ENCODE measurements at regions not wholly inside any gene's neighbourhood (a gene's known extent, or its start where the extent isn't known, plus 50 kb on each side); places are given as distances from the start of the nearest gene placed in this dataset.

DNA sequence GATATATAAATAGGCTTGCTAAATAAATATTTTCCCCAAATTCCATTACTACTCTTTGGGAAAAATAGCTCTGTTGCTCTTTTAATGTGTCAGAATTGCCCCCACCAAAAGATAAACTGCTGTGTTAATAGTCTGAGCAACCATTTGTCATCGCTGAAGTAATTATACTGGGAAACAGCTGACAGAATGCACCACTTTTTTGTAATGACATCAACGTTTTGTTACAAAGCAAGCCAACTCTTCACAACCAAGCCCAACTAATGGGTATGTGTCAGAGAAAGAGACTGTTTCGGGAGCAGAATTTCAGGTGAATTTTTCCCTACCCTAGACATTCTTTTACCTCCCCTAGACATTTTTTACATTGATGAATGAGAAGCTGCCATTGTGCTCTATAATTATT, 405.0 kb upstream of the MAGEB18 start (continued):
- TF ChIP-seq SMAD1 (IDR thresholded peaks at IDR 0.05; ENCODE audit: low read depth, partially characterized antibody) (no peak), SIX5 (IDR thresholded peaks at IDR 0.05; ENCODE audit: low read depth, low read length, severe bottlenecking) (no peak), SMARCA5 (IDR thresholded peaks at IDR 0.05) (no peak), TCF3 (IDR thresholded peaks at IDR 0.05; ENCODE audit: borderline replicate concordance, insufficient read depth, low read depth, low read length) (no peak), CBX5 (IDR thresholded peaks at IDR 0.05; ENCODE audit: low read depth) (no peak), CHD1 (IDR thresholded peaks at IDR 0.05; ENCODE audit: low read depth, low read length) (no peak), POU2F2 (IDR thresholded peaks at IDR 0.05; ENCODE audit: borderline replicate concordance, low read depth, low read length) (no peak)
- TF ChIP-seq, protein P1, sequence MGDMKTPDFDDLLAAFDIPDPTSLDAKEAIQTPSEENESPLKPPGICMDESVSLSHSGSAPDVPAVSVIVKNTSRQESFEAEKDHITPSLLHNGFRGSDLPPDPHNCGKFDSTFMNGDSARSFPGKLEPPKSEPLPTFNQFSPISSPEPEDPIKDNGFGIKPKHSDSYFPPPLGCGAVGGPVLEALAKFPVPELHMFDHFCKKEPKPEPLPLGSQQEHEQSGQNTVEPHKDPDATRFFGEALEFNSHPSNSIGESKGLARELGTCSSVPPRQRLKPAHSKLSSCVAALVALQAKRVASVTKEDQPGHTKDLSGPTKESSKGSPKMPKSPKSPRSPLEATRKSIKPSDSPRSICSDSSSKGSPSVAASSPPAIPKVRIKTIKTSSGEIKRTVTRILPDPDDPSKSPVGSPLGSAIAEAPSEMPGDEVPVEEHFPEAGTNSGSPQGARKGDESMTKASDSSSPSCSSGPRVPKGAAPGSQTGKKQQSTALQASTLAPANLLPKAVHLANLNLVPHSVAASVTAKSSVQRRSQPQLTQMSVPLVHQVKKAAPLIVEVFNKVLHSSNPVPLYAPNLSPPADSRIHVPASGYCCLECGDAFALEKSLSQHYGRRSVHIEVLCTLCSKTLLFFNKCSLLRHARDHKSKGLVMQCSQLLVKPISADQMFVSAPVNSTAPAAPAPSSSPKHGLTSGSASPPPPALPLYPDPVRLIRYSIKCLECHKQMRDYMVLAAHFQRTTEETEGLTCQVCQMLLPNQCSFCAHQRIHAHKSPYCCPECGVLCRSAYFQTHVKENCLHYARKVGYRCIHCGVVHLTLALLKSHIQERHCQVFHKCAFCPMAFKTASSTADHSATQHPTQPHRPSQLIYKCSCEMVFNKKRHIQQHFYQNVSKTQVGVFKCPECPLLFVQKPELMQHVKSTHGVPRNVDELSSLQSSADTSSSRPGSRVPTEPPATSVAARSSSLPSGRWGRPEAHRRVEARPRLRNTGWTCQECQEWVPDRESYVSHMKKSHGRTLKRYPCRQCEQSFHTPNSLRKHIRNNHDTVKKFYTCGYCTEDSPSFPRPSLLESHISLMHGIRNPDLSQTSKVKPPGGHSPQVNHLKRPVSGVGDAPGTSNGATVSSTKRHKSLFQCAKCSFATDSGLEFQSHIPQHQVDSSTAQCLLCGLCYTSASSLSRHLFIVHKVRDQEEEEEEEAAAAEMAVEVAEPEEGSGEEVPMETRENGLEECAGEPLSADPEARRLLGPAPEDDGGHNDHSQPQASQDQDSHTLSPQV (IDR thresholded peaks at IDR 0.05), result no peak

DNA sequence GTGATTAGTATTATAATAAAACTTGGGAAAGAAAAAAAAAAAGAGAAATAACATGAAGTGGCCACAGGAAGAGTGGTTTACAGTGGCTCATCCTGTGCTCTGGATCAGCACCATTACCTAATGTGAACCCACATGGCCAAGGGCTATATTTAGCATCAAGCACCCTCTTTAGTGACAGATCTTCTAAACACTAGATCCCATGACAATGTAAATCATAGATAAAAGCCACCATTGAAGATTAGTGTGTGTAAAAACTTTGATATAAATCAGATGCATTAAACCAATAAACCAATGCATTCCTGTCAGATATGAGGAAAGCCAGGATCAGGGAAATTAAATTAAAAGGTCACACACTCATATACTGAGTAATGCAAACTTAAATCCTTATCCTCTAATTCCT, 400.6 kb upstream of the MAGEB18 start:
- FAIRE-seq (no peak), DNase-seq (ENCODE audit: low read depth, low spot score) (no peak), ATAC-seq (no peak)
- in situ Hi-C loops (cut with MboI) (no loop called here), intact Hi-C loops (cut with micrococcal nuclease; ENCODE audit: unreplicated experiment) (no loop called here)
- Histone ChIP-seq H3K79me2 (ENCODE audit: control insufficient read depth, insufficient read depth, low read length) (no peaks in the 10 kb centered on the region), H3K9me3 (replicated peaks; ENCODE audit: control insufficient read depth, insufficient read depth, low read length) (no peaks in the 10 kb centered on the region), H3K4me1 (ENCODE audit: control insufficient read depth, insufficient read depth, low read length) (no peaks in the 10 kb centered on the region), H3K27me3 (replicated peaks in 1 of 2; ENCODE audit: control insufficient read depth in 2 of 2, insufficient read depth in 2 of 2, low read length in 1 of 2) (no peaks in the 10 kb centered on the region), H4K20me1 (ENCODE audit: control insufficient read depth, insufficient read depth) (no peaks in the 10 kb centered on the region), H3K9ac (ENCODE audit: control insufficient read depth, insufficient read depth, low read length) (no peak overlapping the region), H3K27ac (ENCODE audit: control insufficient read depth, insufficient read depth) (no peak overlapping the region), H3K4me3 (no peak overlapping the region), H2AFZ (ENCODE audit: control insufficient read depth, low read depth, low read length) (no peak overlapping the region), H3K4me2 (ENCODE audit: control insufficient read depth, insufficient read depth) (no peak overlapping the region), H3K36me3 (ENCODE audit: control insufficient read depth in 2 of 2, insufficient read depth in 2 of 2, low read length in 1 of 2) (no peaks in the 10 kb centered on the region)
- RAD21 ChIA-PET (ENCODE audit: unreplicated experiment), result no interaction called here
- POLR2A ChIA-PET, result no interaction called here
- CTCF ChIA-PET, result no interaction called here
- SMC1A ChIA-PET (ENCODE audit: uncharacterized antibody, unreplicated experiment), result no interaction called here
- no TSS peak for BruUV-seq (replicated peaks)
- TF ChIP-seq SMAD1 (IDR thresholded peaks at IDR 0.05; ENCODE audit: low read depth, partially characterized antibody) (no peak), SIX5 (IDR thresholded peaks at IDR 0.05; ENCODE audit: low read depth, low read length, severe bottlenecking) (no peak), YY1 (IDR thresholded peaks at IDR 0.05; ENCODE audit: low read depth, low read length) (no peak), RAD21 (IDR thresholded peaks at IDR 0.05; ENCODE audit: insufficient read depth, low read depth, low read length) (no peak), ZNF274 (IDR thresholded peaks at IDR 0.05; ENCODE audit: insufficient read depth, insufficient read length) (no peak)
